A549 (cell line): ENCODE measurements at regions not wholly inside any gene's neighbourhood (a gene's known extent, or its start where the extent isn't known, plus 50 kb on each side); places are given as distances from the start of the nearest gene placed in this dataset.

Experiments
- CHD4 ChIP-seq: fragments of 200-600 bp; sonication (generic); IDR thresholded peaks from 2 replicates; pipeline ENCODE4 v1.6.1; 2016; ENCODE audit warnings: antibody characterized with exemption, mild to moderate bottlenecking, borderline replicate concordance
- FOSL2 ChIP-seq, 2 experiments: fragments of 450-650 bp in 1 of 2; fragments of >200 bp in 1 of 2; sonication (Bioruptor Twin) in 1 of 2; formaldehyde crosslinking; IDR thresholded peaks; 2 replicates each; pipeline versions ENCODE4 v1.5.0 to v1.6.1; 2016 to 2020; ENCODE audit warnings: mild to moderate bottlenecking in 1 of 2, moderate library complexity in 1 of 2
- REST ChIP-seq: fragments of 200-600 bp; sonication (generic); IDR thresholded peaks from 2 replicates; pipeline ENCODE4 v1.6.1; 2016; ENCODE audit warnings: antibody characterized with exemption, mild to moderate bottlenecking, moderate library complexity
- TP53 ChIP-seq: fragments of 250-450 bp; sonication (Bioruptor Pico); IDR thresholded peaks from 2 replicates; pipeline ENCODE4 v1.5.0; 2021; ENCODE audit warnings: mild to moderate bottlenecking, moderate library complexity
- ZNF302 ChIP-seq: fragments of 250-450 bp; sonication (Bioruptor Pico); IDR thresholded peaks from 2 replicates; pipeline ENCODE4 v1.9.0; 2021; ENCODE audit warnings: inconsistent platforms, mild to moderate bottlenecking, moderate library complexity

- TF ChIP-seq TP53 (CRISPR knock-in tag) (no peak), ZNF302 (CRISPR knock-in tag) (no peak), REST (no peak), FOSL2 (IDR thresholded peaks at IDR 0.05) (no peak), FOSL2 (CRISPR knock-in tag; IDR thresholded peaks at IDR 0.05) (no peak; the same call in 1 of the 2 replicates), CHD4 (no peak)
Measured at GRCh38 chr2:171244466-171244969, 83.8 kb upstream of the TLK1 start.
